ENCODE measurements at regions not wholly inside any gene's neighbourhood (a gene's known extent, or its start where the extent isn't known, plus 50 kb on each side); places are given as distances from the start of the nearest gene placed in this dataset.

DNA sequence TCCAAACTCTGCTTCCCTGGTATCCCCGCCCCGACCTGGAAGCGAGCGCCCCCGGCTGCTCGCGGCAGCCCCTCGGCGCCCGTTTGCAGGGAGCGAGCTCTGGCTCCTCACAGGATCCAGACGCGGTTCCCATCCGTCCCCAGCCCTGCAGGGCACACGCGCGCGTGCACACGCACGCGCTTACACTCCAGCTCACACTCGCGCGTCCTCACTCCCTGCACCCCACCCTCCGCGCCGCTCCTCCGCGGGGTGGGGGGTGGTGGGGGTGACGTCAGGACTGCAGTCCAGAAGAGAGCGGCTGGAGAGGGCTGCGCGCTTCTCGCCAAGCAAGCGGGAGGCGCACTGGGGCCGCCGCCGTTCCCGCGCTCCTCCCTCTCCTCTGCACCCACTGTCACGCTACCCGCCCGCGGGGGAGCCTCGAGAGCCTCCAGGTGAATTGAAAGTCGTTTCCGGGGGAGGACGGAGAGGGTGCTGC, 255.6 kb downstream of the OTUD1 start (continued):
- peak; percentile 55; the same call in 1 of the 2 replicates for TF ChIP-seq JUND (IDR thresholded peaks at IDR 0.05; ENCODE audit: low read length)
- TF ChIP-seq ZNF274 (IDR thresholded peaks at IDR 0.05; ENCODE audit: borderline replicate concordance, extremely low read depth, low read length): no peak
- TF ChIP-seq CHD2 (IDR thresholded peaks at IDR 0.05; ENCODE audit: low read length): no peak
- peak; percentile 14 for TF ChIP-seq RNF2 (IDR thresholded peaks at IDR 0.05; ENCODE audit: borderline replicate concordance, low read depth, low read length, missing control alignments, poor library complexity, severe bottlenecking)
- TF ChIP-seq, protein P1, sequence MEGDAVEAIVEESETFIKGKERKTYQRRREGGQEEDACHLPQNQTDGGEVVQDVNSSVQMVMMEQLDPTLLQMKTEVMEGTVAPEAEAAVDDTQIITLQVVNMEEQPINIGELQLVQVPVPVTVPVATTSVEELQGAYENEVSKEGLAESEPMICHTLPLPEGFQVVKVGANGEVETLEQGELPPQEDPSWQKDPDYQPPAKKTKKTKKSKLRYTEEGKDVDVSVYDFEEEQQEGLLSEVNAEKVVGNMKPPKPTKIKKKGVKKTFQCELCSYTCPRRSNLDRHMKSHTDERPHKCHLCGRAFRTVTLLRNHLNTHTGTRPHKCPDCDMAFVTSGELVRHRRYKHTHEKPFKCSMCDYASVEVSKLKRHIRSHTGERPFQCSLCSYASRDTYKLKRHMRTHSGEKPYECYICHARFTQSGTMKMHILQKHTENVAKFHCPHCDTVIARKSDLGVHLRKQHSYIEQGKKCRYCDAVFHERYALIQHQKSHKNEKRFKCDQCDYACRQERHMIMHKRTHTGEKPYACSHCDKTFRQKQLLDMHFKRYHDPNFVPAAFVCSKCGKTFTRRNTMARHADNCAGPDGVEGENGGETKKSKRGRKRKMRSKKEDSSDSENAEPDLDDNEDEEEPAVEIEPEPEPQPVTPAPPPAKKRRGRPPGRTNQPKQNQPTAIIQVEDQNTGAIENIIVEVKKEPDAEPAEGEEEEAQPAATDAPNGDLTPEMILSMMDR (IDR thresholded peaks at IDR 0.05; ENCODE audit: control extremely low read depth in 1 of 3, insufficient read depth in 1 of 3, low read depth in 1 of 3, low read length in 3 of 3): peak in 1 of 3 experiments; percentile 4; a peak in 1 of 4 replicates
- no peak for TF ChIP-seq NANOG (IDR thresholded peaks at IDR 0.05; ENCODE audit: insufficient read depth, low read depth, low read length, poor library complexity, severe bottlenecking)
- TF ChIP-seq KDM4A (IDR thresholded peaks at IDR 0.05; ENCODE audit: low read depth, low read length, severe bottlenecking): peak; percentile 47
- TF ChIP-seq RFX5 (IDR thresholded peaks at IDR 0.05; ENCODE audit: borderline replicate concordance, low read depth, low read length): no peak
